ENCODE measurements at regions not wholly inside any gene's neighbourhood (a gene's known extent, or its start where the extent isn't known, plus 50 kb on each side); places are given as distances from the start of the nearest gene placed in this dataset.
A peak's percentile ranks its signal among the peaks of the same experiment; 100 is the strongest.

- intact Hi-C loops (cut with DNase I), result loop anchor here (5.0 to 10.0 kb wide), 2 partner anchors 209 to 1321 kb away; no protein-coding TSS in a partner anchor
- Histone ChIP-seq H3K27ac (no peak overlapping the region), H3K36me3 (no peaks in the 10 kb centered on the region), H3K9me3 (no peaks in the 10 kb centered on the region), H3K27me3 (no peaks in the 10 kb centered on the region), H3K4me1 (peaks cover 0 to 8% of the 10 kb centered on the region in 2 donors), H3K4me3 (no peak overlapping the region)
- TF ChIP-seq, protein P1, sequence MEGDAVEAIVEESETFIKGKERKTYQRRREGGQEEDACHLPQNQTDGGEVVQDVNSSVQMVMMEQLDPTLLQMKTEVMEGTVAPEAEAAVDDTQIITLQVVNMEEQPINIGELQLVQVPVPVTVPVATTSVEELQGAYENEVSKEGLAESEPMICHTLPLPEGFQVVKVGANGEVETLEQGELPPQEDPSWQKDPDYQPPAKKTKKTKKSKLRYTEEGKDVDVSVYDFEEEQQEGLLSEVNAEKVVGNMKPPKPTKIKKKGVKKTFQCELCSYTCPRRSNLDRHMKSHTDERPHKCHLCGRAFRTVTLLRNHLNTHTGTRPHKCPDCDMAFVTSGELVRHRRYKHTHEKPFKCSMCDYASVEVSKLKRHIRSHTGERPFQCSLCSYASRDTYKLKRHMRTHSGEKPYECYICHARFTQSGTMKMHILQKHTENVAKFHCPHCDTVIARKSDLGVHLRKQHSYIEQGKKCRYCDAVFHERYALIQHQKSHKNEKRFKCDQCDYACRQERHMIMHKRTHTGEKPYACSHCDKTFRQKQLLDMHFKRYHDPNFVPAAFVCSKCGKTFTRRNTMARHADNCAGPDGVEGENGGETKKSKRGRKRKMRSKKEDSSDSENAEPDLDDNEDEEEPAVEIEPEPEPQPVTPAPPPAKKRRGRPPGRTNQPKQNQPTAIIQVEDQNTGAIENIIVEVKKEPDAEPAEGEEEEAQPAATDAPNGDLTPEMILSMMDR (IDR thresholded peaks at IDR 0.05), result no peak
- DNase-seq (ENCODE audit: low spot score in 2 of 2), result no peak
Observed at GRCh38 chr21:28746166-28746565, 246.5 kb downstream of the LTN1 start.

DNA sequence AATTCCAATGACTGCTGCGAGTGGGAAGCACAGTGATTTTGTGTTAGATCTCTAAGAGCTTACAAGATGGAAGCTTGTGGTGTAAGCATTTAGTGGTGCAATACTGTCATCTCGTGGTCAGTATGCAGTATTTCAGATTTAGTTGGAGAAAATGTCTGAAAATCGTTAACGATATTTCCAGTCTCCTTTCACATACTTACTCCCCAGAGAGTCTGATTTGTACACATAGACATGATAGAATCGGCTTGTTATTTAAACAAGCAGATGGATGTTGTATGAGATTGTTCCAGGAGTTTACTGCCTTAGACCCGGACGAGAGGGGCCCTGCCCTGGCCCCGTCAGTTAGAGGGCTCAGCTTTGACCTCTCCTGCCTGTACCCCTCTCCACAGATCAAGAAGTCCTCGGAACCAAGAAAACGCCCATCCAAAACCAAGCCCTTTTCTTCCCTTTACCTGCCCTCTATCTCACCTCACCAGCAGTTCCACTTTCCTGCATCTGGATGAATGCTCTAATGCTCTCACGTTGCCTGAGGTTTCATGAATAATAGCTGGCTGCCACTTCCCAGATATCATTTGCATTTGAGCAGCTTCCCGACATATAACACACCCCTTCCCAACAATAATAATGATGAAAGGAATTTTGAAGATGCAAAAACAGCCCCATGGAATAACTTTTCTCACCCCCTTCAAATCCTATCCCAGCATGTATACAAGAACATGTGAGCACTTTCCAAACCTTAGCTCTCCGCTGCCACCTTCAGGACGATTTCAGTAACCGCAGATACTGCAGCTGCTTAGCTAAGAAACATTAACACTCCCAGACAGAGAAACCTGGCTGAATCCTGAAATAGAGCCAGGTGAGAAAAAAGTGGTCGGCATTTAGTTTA is 247.3 kb downstream of the LTN1 start:
- TF ChIP-seq, protein P1 (IDR thresholded peaks at IDR 0.05), result peak; percentile 94 to 95 (median 95)
- H3K4me3 ChIP-seq, result peak overlapping the region; percentile 52 to 66
- H3K36me3 ChIP-seq, result no peaks in the 10 kb centered on the region
- peak overlapping the region; percentile 77 to 83 for H3K27ac ChIP-seq
- no peaks in the 10 kb centered on the region for H3K27me3 ChIP-seq
- no peaks in the 10 kb centered on the region for H3K9me3 ChIP-seq
- H3K4me1 ChIP-seq, result peaks cover 0 to 8% of the 10 kb centered on the region in 2 donors
- intact Hi-C loops (cut with DNase I), result loop anchor here (2.0 to 10.0 kb wide), 5 partner anchors 47 to 1899 kb away; no protein-coding TSS in a partner anchor
- peak in 1 of 2 donors; percentile 79 for DNase-seq (ENCODE audit: low spot score in 2 of 2)

DNA sequence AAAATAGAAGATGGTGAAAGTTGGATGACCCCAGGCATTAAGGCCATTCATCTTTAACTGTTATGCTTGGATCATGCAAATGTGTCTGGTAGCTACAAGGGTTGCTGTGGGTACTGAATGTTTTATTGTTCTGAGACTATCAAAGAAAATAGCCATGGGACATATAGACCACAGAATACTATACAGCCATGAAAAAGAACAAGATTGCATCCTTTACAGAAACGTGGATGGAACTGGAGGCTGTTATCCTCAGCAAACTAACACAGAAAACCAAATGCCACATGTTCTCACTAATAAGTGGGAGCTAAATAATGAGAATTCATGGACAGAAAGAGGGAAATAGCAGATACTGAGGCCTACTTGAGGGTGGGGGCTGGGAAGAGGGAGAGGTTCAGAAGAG is 249.0 kb downstream of the LTN1 start:
- Histone ChIP-seq H3K4me3 (no peak overlapping the region), H3K27me3 (no peaks in the 10 kb centered on the region), H3K4me1 (peaks cover 0 to 8% of the 10 kb centered on the region in 2 donors), H3K27ac (no peak overlapping the region), H3K36me3 (no peaks in the 10 kb centered on the region), H3K9me3 (no peaks in the 10 kb centered on the region)
- TF ChIP-seq, protein P1 (IDR thresholded peaks at IDR 0.05), result no peak
- intact Hi-C loops (cut with DNase I), result loop anchor here (2.0 to 10.0 kb wide), 7 partner anchors 49 to 1897 kb away; no protein-coding TSS in a partner anchor
- DNase-seq (ENCODE audit: low spot score in 2 of 2), result no peak

DNA sequence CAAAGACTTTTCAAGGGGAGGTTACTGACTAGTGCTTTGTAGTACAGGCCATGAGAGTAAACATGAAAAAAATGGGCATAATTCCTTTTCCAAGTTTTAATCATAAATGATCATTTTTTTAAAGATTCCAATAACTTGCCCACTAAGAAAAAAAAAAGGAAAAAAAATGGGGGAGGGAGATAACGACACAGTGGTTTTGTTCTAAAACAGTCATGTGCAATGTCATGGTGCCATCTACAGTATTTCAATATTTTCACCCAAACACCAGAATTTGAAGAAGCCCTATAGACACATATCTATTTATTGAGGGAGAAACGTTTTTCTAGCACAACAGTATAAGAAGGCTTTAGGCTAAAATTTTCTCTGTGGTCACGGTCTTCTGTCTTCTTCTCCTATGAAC is 250.2 kb downstream of the LTN1 start:
- intact Hi-C loops (cut with DNase I), result loop anchor here (2.0 to 10.0 kb wide), 4 partner anchors 80 to 1318 kb away; no protein-coding TSS in a partner anchor
- Histone ChIP-seq H3K27ac (no peak overlapping the region), H3K27me3 (no peaks in the 10 kb centered on the region), H3K36me3 (no peaks in the 10 kb centered on the region), H3K9me3 (no peaks in the 10 kb centered on the region), H3K4me3 (no peak overlapping the region), H3K4me1 (peaks cover 0 to 8% of the 10 kb centered on the region in 2 donors)
- no peak for DNase-seq (ENCODE audit: low spot score in 2 of 2)
- TF ChIP-seq, protein P1 (IDR thresholded peaks at IDR 0.05), result peak in 1 of 3 experiments; percentile 51

DNA sequence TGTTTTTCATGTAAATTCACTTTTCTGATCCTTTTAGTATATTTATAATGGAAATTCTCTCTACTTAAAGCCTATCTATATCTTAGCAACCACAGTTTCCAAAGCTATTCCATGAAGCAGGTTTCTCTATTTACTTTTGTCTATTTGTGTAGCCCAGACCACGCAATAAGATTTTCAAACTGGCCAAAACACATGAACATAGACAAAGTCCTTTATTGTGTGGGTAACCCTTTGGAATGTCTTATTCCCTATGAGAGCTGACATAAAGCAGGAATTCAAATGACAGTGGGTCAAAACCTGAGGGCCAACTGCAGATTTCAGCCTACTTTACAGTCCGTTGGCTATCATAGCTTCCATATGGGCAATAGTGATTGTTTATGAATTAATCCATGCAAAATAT is 252.6 kb downstream of the LTN1 start:
- H3K27ac ChIP-seq, result no peak overlapping the region
- H3K36me3 ChIP-seq, result no peaks in the 10 kb centered on the region
- H3K4me3 ChIP-seq, result no peak overlapping the region
- intact Hi-C loops (cut with DNase I), result loop anchor here (5.0 to 10.0 kb wide), 3 partner anchors 78 to 1315 kb away; no protein-coding TSS in a partner anchor
- TF ChIP-seq, protein P1 (IDR thresholded peaks at IDR 0.05), result no peak
- H3K27me3 ChIP-seq, result no peaks in the 10 kb centered on the region
- no peaks in the 10 kb centered on the region for H3K4me1 ChIP-seq
- H3K9me3 ChIP-seq, result no peaks in the 10 kb centered on the region
- DNase-seq (ENCODE audit: low spot score in 2 of 2), result no peak
